SJSA1 (cell line): ENCODE measurements at regions not wholly inside any gene's neighbourhood (a gene's known extent, or its start where the extent isn't known, plus 50 kb on each side); places are given as distances from the start of the nearest gene placed in this dataset.

ENCODE experiments used
- DNase-seq, 2 experiments: peaks; one replicate each; pipeline ENCODE4 v3.0.0-alpha.2; 2015 to 2020; ENCODE audit warnings: low spot score in 2 of 2, low read depth in 1 of 2
- H3K27ac ChIP-seq: fragments of 250-450 bp; sonication (Bioruptor Pico); 2 replicates; pipeline ENCODE4 v1.5.1; 2020; ENCODE audit warnings: mild to moderate bottlenecking, moderate library complexity
- H3K27me3 ChIP-seq: fragments of 250-450 bp; sonication (Bioruptor Pico); replicated peaks from 2 replicates; pipeline ENCODE4 v1.5.1; 2020; ENCODE audit warnings: mild to moderate bottlenecking, moderate library complexity
- H3K36me3 ChIP-seq: fragments of 250-450 bp; sonication (Bioruptor Pico); 2 replicates; pipeline ENCODE4 v1.5.1; 2020; ENCODE audit warnings: mild to moderate bottlenecking
- H3K4me1 ChIP-seq: fragments of 250-450 bp; sonication (Bioruptor Pico); replicated peaks from 2 replicates; pipeline ENCODE4 v1.6.1; 2021; ENCODE audit warnings: mild to moderate bottlenecking
- H3K4me3 ChIP-seq: fragments of 250-450 bp; sonication (Bioruptor Pico); 2 replicates; pipeline ENCODE4 v1.5.1; 2020; ENCODE audit warnings: mild to moderate bottlenecking
- H3K9me3 ChIP-seq: fragments of 250-450 bp; sonication (Bioruptor Pico); replicated peaks from 2 replicates; pipeline ENCODE4 v1.5.1; 2020; ENCODE audit warnings: mild to moderate bottlenecking

GRCh38 chr14:101489092-101489760 lies 72.1 kb upstream of the DIO3 start:
- H3K27ac ChIP-seq: no peak overlapping the region
- no peaks in the 10 kb centered on the region for H3K4me1 ChIP-seq
- H3K27me3 ChIP-seq: no peaks in the 10 kb centered on the region
- H3K36me3 ChIP-seq: no peaks in the 10 kb centered on the region
- no peak overlapping the region for H3K4me3 ChIP-seq
- no peaks in the 10 kb centered on the region for H3K9me3 ChIP-seq
- no peak for DNase-seq

GRCh38 chr14:101490771-101491170 lies 70.5 kb upstream of the DIO3 start:
- H3K4me1 ChIP-seq: no peaks in the 10 kb centered on the region
- H3K36me3 ChIP-seq: no peaks in the 10 kb centered on the region
- H3K9me3 ChIP-seq: no peaks in the 10 kb centered on the region
- no peaks in the 10 kb centered on the region for H3K27me3 ChIP-seq
- no peak overlapping the region for H3K4me3 ChIP-seq
- DNase-seq: no peak
- no peak overlapping the region for H3K27ac ChIP-seq

GRCh38 chr14:101491841-101492240 lies 69.5 kb upstream of the DIO3 start:
- Histone ChIP-seq H3K27ac (no peak overlapping the region), H3K36me3 (no peaks in the 10 kb centered on the region), H3K4me3 (no peak overlapping the region), H3K4me1 (no peaks in the 10 kb centered on the region), H3K9me3 (no peaks in the 10 kb centered on the region), H3K27me3 (no peaks in the 10 kb centered on the region)
- DNase-seq: no peak

DNA sequence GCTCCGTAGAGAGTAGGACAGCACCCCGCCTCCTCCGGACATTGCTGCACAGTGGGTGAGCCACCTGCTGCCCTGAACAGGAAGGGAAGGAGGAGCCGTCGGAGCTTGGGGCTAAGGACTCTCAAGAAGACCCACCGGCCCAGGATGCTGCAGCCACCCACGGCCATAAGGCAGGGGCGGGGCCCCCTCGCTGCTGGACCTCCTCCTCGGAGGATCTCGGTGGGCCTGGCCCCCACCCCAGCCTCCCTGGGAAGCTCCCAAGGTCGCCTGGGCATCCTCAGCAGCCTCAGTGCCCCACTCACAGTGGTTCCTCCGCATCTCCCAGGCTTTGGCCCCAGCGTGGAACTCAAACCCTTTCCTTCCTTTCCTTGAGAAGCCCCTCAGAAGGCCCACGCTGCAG lies 68.6 kb upstream of the DIO3 start:
- Histone ChIP-seq H3K9me3 (no peaks in the 10 kb centered on the region), H3K4me3 (no peak overlapping the region), H3K27me3 (no peaks in the 10 kb centered on the region), H3K36me3 (no peaks in the 10 kb centered on the region), H3K4me1 (no peaks in the 10 kb centered on the region), H3K27ac (no peak overlapping the region)
- no peak for DNase-seq

DNA sequence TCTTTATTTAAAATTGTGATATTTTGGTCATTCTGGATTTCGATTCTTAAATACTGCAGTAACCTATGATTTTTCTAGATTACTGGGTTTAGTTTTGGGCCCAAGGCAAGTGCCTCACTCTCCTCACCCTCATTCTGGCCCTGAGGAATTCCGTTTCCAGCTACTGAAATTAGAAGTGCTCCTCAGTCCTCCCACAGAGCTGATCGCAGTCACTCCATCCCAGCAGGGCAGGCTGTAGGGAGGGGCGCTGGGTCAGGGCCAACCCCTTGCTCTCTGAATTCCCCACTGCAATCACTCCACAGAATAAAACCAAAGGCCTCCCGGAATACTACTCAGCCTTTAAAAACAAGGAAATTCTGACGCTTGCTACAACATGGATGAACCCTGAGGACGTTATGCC lies 66.5 kb upstream of the DIO3 start:
- H3K4me1 ChIP-seq: no peaks in the 10 kb centered on the region
- H3K27ac ChIP-seq: no peak overlapping the region
- no peaks in the 10 kb centered on the region for H3K9me3 ChIP-seq
- H3K4me3 ChIP-seq: no peak overlapping the region
- no peaks in the 10 kb centered on the region for H3K27me3 ChIP-seq
- no peaks in the 10 kb centered on the region for H3K36me3 ChIP-seq
- DNase-seq: no peak

DNA sequence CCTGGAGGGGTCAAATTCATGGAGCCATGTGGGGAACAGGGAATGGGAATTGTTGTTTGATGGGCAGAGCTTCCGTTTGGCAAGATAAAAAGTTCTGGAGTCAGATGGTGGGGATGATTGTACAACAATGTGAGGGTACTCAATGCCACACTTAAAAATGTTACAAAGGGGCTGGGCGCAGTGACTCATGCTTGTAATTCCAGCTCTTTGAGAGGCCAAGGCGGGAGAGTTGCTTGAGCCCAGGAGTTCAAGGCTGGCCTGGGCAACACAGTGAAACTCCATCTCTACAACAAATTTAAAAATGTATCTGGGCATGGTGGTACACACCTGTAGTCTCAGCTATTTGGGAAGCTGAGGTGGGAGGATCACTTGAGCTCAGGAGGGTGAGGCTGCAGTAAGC lies 66.0 kb upstream of the DIO3 start:
- no peaks in the 10 kb centered on the region for H3K27me3 ChIP-seq
- H3K4me3 ChIP-seq: no peak overlapping the region
- no peak overlapping the region for H3K27ac ChIP-seq
- no peaks in the 10 kb centered on the region for H3K36me3 ChIP-seq
- H3K9me3 ChIP-seq: no peaks in the 10 kb centered on the region
- H3K4me1 ChIP-seq: no peaks in the 10 kb centered on the region
- no peak for DNase-seq

- Histone ChIP-seq H3K9me3 (no peaks in the 10 kb centered on the region), H3K27me3 (no peaks in the 10 kb centered on the region), H3K36me3 (no peaks in the 10 kb centered on the region), H3K27ac (no peak overlapping the region), H3K4me1 (no peaks in the 10 kb centered on the region), H3K4me3 (no peak overlapping the region)
- no peak for DNase-seq
Measured at GRCh38 chr14:101495827-101496775, 65.2 kb upstream of the DIO3 start.

- no peaks in the 10 kb centered on the region for H3K27me3 ChIP-seq
- no peaks in the 10 kb centered on the region for H3K36me3 ChIP-seq
- H3K4me1 ChIP-seq: no peaks in the 10 kb centered on the region
- no peak for DNase-seq
- no peak overlapping the region for H3K4me3 ChIP-seq
- H3K9me3 ChIP-seq: no peaks in the 10 kb centered on the region
- H3K27ac ChIP-seq: no peak overlapping the region
Measured at GRCh38 chr14:101496776-101497683, 64.3 kb upstream of the DIO3 start.

DNA sequence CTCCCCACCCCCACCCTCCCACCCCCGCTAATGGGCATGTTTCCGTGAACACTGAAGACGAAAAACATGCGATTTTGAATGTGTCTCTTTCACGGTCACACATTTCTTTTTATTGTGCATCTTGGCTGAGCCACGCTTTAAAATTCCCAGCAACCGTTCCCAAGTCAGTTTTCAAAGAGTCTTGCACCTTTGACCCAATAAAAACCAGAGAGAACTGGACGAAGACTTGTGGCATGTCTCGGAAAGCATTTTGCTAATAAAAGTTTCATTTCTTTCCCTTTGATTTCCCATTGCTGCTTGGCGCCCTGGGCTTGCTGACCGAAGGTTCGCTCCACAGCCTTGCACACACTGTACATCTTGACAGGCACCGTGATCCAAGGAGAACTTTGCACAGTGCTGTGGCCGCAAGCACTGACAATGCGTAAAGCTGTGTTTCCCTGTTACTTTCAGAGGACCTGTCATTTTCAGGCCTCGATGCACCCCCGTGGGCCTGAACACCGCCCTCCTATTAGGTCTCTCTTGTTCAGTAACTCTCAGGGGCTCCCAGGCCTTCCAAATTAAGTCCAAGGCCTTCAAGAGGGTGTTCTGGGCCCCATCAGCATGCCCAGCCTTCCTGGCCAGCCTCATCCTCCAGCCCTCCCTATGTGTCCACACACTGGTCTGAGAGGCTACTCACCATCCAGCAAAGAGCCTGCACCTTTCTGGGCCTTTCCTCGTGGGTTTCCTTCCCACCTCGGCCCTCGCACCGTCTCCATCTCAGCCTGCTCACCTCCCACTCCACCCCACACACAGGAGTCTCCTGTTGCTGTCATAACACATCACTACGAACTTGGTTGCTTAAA lies 63.4 kb upstream of the DIO3 start:
- DNase-seq: no peak
- Histone ChIP-seq H3K27ac (no peak overlapping the region), H3K27me3 (no peaks in the 10 kb centered on the region)

DNA sequence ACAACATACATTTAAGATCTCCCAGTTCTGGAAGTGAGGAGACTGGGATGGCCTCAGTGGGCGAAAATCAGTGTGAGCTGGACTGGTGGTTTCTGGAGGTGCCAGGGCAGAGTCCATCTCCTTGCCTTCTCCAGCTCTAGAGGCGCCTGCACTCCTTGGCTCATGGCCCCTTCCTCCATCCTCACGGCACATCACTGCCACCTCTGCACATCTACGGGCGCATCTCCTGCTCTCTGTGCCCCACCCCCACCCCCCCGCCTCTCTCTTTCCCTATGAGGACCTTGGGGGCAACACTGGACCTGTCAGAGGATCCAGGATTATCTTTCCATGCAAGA lies 62.8 kb upstream of the DIO3 start:
- Histone ChIP-seq H3K27me3 (no peaks in the 10 kb centered on the region), H3K27ac (no peak overlapping the region), H3K36me3 (no peaks in the 10 kb centered on the region), H3K4me1 (no peaks in the 10 kb centered on the region), H3K9me3 (no peaks in the 10 kb centered on the region), H3K4me3 (no peak overlapping the region)
- DNase-seq: no peak

More for the DNA sequence above, 63.4 kb upstream of the DIO3 start:
- no peak overlapping the region for H3K4me3 ChIP-seq
- no peaks in the 10 kb centered on the region for H3K4me1 ChIP-seq
- H3K9me3 ChIP-seq: no peaks in the 10 kb centered on the region
- no peaks in the 10 kb centered on the region for H3K36me3 ChIP-seq

DNA sequence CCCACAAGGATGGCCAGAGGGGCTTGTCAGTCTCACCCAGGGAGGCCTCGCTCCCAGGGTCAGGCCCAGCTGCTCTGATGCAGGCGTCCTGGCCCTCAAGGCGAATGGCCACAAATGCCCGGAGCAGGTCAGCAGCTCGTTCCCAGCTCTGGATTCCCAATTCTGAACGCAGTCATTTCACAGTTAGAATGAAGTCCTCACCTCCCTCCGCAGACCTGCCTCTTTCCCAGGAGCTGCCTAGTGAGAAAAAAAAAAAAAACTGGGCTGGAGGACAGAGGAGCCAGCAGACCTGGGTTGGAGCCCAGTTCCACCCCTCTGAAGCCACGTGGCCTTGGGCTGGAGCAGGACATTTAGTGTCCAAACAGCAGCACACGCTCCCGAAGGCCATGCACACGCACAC lies 62.2 kb upstream of the DIO3 start:
- DNase-seq: peak in 1 of 2 experiments; percentile 13
- Histone ChIP-seq H3K4me1 (no peaks in the 10 kb centered on the region), H3K27me3 (no peaks in the 10 kb centered on the region), H3K36me3 (no peaks in the 10 kb centered on the region), H3K27ac (no peak overlapping the region), H3K4me3 (no peak overlapping the region), H3K9me3 (no peaks in the 10 kb centered on the region)

DNA sequence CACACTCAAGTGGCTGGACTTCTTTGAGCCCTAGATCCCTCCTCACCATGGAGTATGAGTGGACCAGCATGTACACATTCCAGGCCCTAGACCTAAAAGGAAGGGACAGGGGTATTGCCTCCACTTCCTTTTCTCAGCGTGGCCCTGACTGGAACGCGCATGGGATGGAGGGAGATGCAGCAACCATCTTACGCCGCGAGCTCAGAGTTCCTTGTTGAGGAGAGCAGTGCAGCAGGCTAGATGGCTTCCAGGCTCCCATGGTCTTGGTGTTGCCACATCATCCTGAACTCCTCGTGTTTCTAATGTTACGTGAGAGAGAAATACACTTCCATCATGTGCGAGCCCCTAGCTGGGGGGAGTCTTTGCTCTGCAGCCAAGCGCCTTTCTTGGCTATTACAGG lies 61.8 kb upstream of the DIO3 start:
- Histone ChIP-seq H3K27me3 (no peaks in the 10 kb centered on the region), H3K4me1 (no peaks in the 10 kb centered on the region), H3K36me3 (no peaks in the 10 kb centered on the region), H3K9me3 (no peaks in the 10 kb centered on the region), H3K27ac (no peak overlapping the region), H3K4me3 (no peak overlapping the region)
- DNase-seq: peak in 1 of 2 experiments; percentile 26

DNA sequence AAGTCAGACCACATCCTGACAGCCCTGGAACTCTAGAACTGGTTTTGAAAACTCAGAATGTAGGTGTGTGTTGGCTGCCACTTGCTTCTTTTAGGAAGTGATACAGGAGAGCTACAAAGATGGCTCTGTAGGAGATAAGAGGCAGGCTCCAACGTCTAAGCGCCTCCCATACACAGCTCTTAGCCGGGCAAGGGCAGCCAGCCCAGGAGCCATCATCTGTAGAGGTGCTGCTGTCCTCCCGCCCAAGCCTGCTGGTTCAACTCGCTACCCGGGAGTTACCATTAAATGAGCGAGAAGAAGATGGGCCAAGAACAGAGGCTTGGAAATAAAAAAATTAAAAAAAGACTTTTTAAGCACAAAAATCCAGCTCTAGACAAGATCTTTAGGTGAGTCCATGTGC lies 61.2 kb upstream of the DIO3 start:
- H3K27ac ChIP-seq: no peak overlapping the region
- H3K4me1 ChIP-seq: no peaks in the 10 kb centered on the region
- no peaks in the 10 kb centered on the region for H3K27me3 ChIP-seq
- H3K36me3 ChIP-seq: no peaks in the 10 kb centered on the region
- DNase-seq: peak in 1 of 2 experiments; percentile 3
- no peak overlapping the region for H3K4me3 ChIP-seq
- no peaks in the 10 kb centered on the region for H3K9me3 ChIP-seq
